ENCODE measurements at regions not wholly inside any gene's neighbourhood (a gene's known extent, or its start where the extent isn't known, plus 50 kb on each side); places are given as distances from the start of the nearest gene placed in this dataset.

DNA sequence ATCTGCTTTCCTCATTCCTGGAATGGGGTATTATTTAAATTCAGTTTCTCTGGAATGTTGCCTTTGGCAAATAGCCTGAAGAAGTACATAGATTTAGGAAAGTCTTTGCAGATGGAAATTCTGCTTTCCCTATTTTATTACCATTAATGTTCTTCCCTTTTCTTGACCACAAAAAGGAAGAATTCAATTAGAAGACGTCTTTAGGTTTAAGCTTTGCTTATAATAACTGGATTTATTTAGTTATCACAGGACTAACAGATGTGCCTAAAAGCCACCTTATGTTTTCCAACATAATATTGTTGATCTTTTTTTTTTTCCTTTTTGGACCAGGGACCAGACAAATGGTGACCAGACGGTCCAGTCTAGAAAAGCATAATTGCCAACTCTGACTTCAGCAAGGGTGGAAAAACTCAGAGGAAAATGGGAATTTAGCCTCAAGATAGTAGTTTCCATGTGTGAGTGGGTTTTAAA lies 210.1 kb upstream of the SPRY2 start:
- TF ChIP-seq, protein P1, sequence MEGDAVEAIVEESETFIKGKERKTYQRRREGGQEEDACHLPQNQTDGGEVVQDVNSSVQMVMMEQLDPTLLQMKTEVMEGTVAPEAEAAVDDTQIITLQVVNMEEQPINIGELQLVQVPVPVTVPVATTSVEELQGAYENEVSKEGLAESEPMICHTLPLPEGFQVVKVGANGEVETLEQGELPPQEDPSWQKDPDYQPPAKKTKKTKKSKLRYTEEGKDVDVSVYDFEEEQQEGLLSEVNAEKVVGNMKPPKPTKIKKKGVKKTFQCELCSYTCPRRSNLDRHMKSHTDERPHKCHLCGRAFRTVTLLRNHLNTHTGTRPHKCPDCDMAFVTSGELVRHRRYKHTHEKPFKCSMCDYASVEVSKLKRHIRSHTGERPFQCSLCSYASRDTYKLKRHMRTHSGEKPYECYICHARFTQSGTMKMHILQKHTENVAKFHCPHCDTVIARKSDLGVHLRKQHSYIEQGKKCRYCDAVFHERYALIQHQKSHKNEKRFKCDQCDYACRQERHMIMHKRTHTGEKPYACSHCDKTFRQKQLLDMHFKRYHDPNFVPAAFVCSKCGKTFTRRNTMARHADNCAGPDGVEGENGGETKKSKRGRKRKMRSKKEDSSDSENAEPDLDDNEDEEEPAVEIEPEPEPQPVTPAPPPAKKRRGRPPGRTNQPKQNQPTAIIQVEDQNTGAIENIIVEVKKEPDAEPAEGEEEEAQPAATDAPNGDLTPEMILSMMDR (conservative IDR thresholded peaks at IDR 0.05; ENCODE audit: low read length): no peak
- DNase-seq (ENCODE audit: low read depth): no peak
- H3K4me3 ChIP-seq (ENCODE audit: low read length): no peak overlapping the region

DNA sequence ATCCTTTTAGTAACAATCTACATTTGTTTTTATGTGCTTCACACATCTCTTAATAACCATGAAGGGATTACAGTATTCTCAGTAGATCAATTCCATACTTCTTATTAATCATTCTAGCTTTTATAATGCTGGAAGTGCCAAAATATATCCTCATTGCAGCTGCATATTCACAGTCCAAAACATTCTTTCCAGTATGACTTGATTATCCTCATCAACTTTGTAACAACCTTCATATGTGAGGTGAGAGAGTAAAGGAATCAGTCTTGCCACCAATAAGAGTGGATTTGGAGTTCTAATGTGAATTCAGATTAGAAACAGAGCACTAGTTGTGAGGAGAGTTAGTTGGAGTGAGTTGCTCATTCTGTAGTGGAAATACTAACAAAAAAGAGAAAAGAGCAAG lies 208.0 kb upstream of the SPRY2 start:
- TF ChIP-seq, protein P1 (conservative IDR thresholded peaks at IDR 0.05; ENCODE audit: low read length): no peak
- DNase-seq (ENCODE audit: low read depth): no peak
- H3K4me3 ChIP-seq (ENCODE audit: low read length): no peak overlapping the region

DNA sequence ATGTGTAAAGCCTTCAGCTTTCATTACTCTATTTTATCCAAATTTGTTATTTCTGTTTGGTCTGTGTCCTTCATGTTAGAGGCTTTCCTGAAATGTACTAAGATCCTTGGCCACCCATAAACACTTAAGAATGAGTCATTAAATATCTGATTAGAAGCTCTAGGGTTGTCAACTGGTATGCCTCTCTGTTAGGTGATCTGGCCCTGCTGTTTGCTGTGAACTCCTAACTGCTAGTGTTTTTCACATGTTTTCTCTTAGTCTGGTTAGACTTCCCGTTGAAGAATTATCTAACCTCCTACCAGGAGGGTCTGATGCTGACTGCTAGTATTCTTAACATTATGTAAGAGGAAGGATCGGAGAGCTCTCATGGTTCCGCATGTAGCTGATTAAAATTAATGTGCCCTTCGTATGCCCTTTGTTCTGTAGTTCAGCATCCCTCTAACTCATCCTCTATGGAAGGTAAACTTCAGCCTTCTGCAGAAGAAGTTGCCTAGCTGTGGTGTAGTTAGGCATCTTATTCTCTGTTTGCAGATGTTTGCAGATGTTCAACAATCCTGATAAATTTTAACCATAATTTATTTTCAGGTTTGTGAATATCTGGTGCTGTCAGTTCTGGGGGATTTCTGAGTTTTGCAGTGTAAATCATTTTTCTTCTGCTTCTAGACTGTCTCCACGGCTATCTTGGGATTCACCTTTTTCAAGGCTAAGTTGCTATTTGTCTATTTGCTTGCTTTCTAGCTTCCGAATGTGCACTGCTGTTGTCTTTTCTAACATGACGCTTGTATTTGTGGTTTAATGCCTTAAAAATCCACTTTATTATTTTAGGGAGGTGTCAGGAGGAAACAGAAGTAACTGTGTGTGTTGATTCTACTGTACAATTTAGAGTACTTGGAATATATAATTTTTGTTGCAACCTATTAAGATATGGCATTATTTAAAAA lies 207.2 kb upstream of the SPRY2 start:
- no peak for DNase-seq (ENCODE audit: low read depth)
- no peak overlapping the region for H3K4me3 ChIP-seq (ENCODE audit: low read length)
- TF ChIP-seq, protein P1 (conservative IDR thresholded peaks at IDR 0.05; ENCODE audit: low read length): no peak

DNA sequence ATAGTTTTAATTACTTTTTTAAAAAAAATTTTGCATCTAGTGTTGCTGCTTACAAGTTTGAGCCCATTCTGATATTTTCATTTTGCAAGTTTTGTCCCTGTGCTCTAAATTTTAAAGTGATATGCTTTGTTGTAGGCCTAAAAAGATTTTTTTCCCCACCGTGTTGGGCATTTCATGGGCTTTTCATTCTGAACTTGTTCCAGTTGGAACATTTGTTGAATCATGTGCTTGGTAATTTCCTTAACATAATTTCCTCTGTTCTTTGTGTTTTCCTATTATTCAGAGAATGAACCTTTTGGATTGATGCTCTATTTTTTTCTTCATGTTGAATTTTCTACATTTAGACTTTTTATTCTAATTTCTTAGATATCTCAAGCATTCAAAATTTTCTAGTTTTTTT lies 206.4 kb upstream of the SPRY2 start:
- no peak for DNase-seq (ENCODE audit: low read depth)
- no peak overlapping the region for H3K4me3 ChIP-seq (ENCODE audit: low read length)

DNA sequence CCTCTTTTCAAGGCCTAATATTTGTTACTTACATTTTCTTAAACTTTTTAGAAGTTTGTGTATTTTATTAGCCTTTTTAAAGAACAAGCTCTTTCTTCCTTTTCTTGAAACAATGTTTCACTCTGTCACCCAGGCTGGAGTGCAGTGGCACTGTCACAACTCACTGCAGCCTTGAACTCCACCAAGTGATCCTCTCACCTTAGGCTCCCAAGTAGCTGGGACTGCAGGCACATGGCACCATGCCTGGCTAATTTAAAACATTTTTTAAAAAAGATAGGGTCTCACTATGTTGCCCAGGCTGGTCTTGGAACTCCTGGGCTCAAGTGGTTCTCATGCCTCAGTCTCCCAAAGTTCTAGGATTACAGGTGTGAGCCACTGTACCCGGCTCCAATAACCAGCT lies 192.2 kb upstream of the SPRY2 start:
- no peak overlapping the region for H3K4me3 ChIP-seq (ENCODE audit: low read length)
- DNase-seq (ENCODE audit: low read depth): no peak
- TF ChIP-seq, protein P1 (conservative IDR thresholded peaks at IDR 0.05; ENCODE audit: low read length): no peak

More for the DNA sequence above, 206.4 kb upstream of the SPRY2 start:
- TF ChIP-seq, protein P1 (conservative IDR thresholded peaks at IDR 0.05; ENCODE audit: low read length): no peak

DNA sequence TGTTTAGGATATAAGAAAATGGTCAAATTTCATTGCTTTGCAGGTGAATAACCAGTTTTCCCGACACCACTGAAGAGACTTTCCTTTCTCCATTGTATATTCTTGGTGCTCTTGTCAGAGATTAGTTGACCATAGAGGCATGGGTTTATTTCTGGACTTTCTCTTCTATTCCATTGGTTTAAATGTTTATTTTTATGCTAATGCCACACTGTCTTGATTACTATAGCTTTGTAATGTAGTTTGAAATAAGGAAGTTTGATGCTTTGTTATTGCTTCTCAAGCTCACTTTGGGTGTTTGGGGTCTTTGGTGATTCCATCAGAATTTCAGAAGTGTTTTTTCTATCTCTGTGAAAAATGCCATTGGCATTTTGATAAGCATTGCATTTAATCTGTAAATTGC lies 190.0 kb upstream of the SPRY2 start:
- TF ChIP-seq, protein P1 (conservative IDR thresholded peaks at IDR 0.05; ENCODE audit: low read length): no peak
- H3K4me3 ChIP-seq (ENCODE audit: low read length): no peak overlapping the region
- no peak for DNase-seq (ENCODE audit: low read depth)

DNA sequence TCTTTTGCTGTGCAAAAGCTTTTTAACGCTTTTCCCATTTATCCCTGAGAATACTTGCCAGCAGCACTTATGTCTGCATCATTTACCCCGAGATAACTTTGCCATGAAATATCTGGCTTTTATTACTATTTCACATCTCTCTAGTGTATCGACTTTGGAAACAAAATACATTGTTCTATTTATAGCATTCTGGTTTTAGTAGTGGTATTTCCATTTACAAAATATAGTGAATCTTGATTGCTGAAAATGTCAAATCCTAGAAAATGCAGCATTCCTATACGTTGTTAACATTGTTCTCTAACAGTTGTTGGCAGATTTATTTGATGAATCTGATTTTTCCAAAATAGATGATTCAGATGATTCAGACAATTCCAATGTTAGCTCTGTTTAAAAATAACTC lies 189.3 kb upstream of the SPRY2 start:
- no peak for DNase-seq (ENCODE audit: low read depth)
- H3K4me3 ChIP-seq (ENCODE audit: low read length): no peak overlapping the region
- TF ChIP-seq, protein P1 (conservative IDR thresholded peaks at IDR 0.05; ENCODE audit: low read length): no peak

All from AG10803 (cell line).